B cell (primary cell): ENCODE measurements at regions not wholly inside any gene's neighbourhood (a gene's known extent, or its start where the extent isn't known, plus 50 kb on each side); places are given as distances from the start of the nearest gene placed in this dataset.

Experiments used
- ATAC-seq: fragments of 200-7000 bp; cut with Tn5 transposase; one replicate; pipeline ENCODE4 v1.10.0; 2021; ENCODE audit warnings: low read depth, mild to moderate bottlenecking, moderate number of reproducible peaks, moderate library complexity
- CTCF ChIA-PET: fragments of 350-600 bp; sonication (Branson Sonifier 250); formaldehyde crosslinking; loops from one replicate; lab custom pipeline; 2021; ENCODE audit warnings: antibody characterized with exemption, inconsistent platforms; lab: Charles Lee
- POLR2A ChIA-PET: fragments of 350-600 bp; sonication (Branson Sonifier 250); formaldehyde crosslinking; loops from one replicate; lab custom pipeline; 2021; ENCODE audit warnings: antibody characterized with exemption; lab: Charles Lee
- DNase-seq: peaks from one replicate; pipeline ENCODE4 v3.0.0; 2013
- H2AFZ ChIP-seq: 2 replicates; pipeline ENCODE4 v1.6.1; 2012; ENCODE audit warnings: mild to moderate bottlenecking, low read depth, low read length; ENCODE audit not compliant: insufficient read depth, poor library complexity, severe bottlenecking
- H3K27ac ChIP-seq, 2 donors: 1 replicate in 1 of 2; 2 replicates in 1 of 2; pipeline ENCODE4 v1.5.1; 2012 to 2013; ENCODE audit warnings: low read length in 2 of 2, mild to moderate bottlenecking in 2 of 2, moderate library complexity in 1 of 2
- H3K27me3 ChIP-seq, 4 experiments: fragments of 200-600 bp in 1 of 4; sonication (generic) in 1 of 4; replicated peaks in 1 of 4; 1 replicate in 2 of 4; 2 replicates in 2 of 4; pipeline versions ENCODE4 v1.6.1 to v1.7.0; 2013 to 2016; ENCODE audit warnings: low read length in 3 of 4, mild to moderate bottlenecking in 2 of 4, mixed read lengths in 1 of 4, moderate library complexity in 1 of 4; ENCODE audit not compliant: insufficient read depth in 4 of 4, control insufficient read depth in 3 of 4; ENCODE audit errors: control extremely low read depth in 1 of 4
- H3K36me3 ChIP-seq, 2 experiments: replicated peaks in 1 of 2; 1 replicate in 1 of 2; 2 replicates in 1 of 2; pipeline versions ENCODE4 v1.6.1 to v1.7.1; 2013; ENCODE audit warnings: low read length in 1 of 2; ENCODE audit not compliant: insufficient read depth in 2 of 2, control insufficient read depth in 1 of 2; ENCODE audit errors: control extremely low read depth in 1 of 2, extremely low read depth in 1 of 2
- H3K4me1 ChIP-seq, 2 donors: fragments of 200-600 bp in 1 of 2; sonication (generic) in 1 of 2; 1 replicate in 1 of 2; 2 replicates in 1 of 2; pipeline versions ENCODE4 v1.5.1 to v1.6.1; 2013 to 2017; ENCODE audit warnings: low read length in 2 of 2; ENCODE audit not compliant: control insufficient read depth in 2 of 2, insufficient read depth in 2 of 2
- H3K4me2 ChIP-seq: replicated peaks from 2 replicates; pipeline ENCODE3; 2012; ENCODE audit warnings: mild to moderate bottlenecking, low read depth, low read length; ENCODE audit not compliant: poor library complexity, severe bottlenecking
- H3K4me3 ChIP-seq, 5 experiments: fragments of 200-600 bp in 1 of 5; sonication (generic) in 1 of 5; 1 replicate in 3 of 5; 2 replicates in 2 of 5; pipeline versions ENCODE4 v1.5.1 to v1.7.0; 2011 to 2016; ENCODE audit warnings: low read length in 4 of 5, mild to moderate bottlenecking in 4 of 5, low read depth in 2 of 5, control low read depth in 1 of 5, moderate library complexity in 1 of 5; ENCODE audit not compliant: insufficient read depth in 1 of 5; ENCODE audit errors: control extremely low read depth in 1 of 5, extremely low read depth in 1 of 5
- H3K79me2 ChIP-seq: fragments of 200-600 bp; sonication (generic); one replicate; pipeline ENCODE4 v1.6.0; 2016; ENCODE audit warnings: low read length; ENCODE audit not compliant: control insufficient read depth, insufficient read depth
- H3K9ac ChIP-seq: fragments of 200-600 bp; sonication (generic); 2 replicates; pipeline ENCODE4 v1.6.1; 2017; ENCODE audit warnings: mild to moderate bottlenecking, low read length, moderate library complexity
- H3K9me3 ChIP-seq, 3 donors: one replicate each; pipeline versions ENCODE4 v1.6.1 to v1.7.1; 2013; ENCODE audit warnings: low read length in 2 of 3; ENCODE audit not compliant: control insufficient read depth in 2 of 3, insufficient read depth in 1 of 3; ENCODE audit errors: control extremely low read depth in 1 of 3
- H4K20me1 ChIP-seq: 2 replicates; pipeline ENCODE4 v1.6.0; 2012; ENCODE audit warnings: mild to moderate bottlenecking, low read length; ENCODE audit not compliant: insufficient read depth, control insufficient read depth, poor library complexity, severe bottlenecking
- H3K27ac Mint-ChIP-seq: one replicate; pipeline ENCODE4 v1.8.0; 2021; ENCODE audit warnings: mixed read lengths
- H3K27me3 Mint-ChIP-seq: one replicate; pipeline ENCODE4 v1.8.0; 2021; ENCODE audit warnings: mixed read lengths
- H3K4me1 Mint-ChIP-seq: one replicate; pipeline ENCODE4 v1.8.0; 2021; ENCODE audit warnings: mixed read lengths
- H3K4me3 Mint-ChIP-seq: one replicate; pipeline ENCODE4 v1.8.0; 2021; ENCODE audit warnings: mixed read lengths
- H3K9me3 Mint-ChIP-seq: one replicate; pipeline ENCODE4 v1.8.0; 2022; ENCODE audit warnings: mixed read lengths; ENCODE audit not compliant: insufficient read depth
- EZH2 ChIP-seq: IDR thresholded peaks from 2 replicates; pipeline ENCODE4 v1.6.1; 2012; ENCODE audit warnings: borderline replicate concordance, low read depth, mild to moderate bottlenecking, moderate library complexity, low read length; ENCODE audit not compliant: insufficient read depth, poor library complexity, severe bottlenecking
- WGBS: methylation state at CpG from one replicate; pipeline ENCODE4 v1.1.5; 2013; ENCODE audit warnings: missing lambda C conversion rate; ENCODE audit not compliant: insufficient coverage; 5-methylcytosine and 5-hydroxymethylcytosine counted together
- intact Hi-C: fragments of 100-400 bp; cut with micrococcal nuclease; formaldehyde crosslinking; loops from one replicate; pipeline ENCODE4 v1.10.0; 2022
- TF ChIP-seq, protein P1 (sequence below): fragments of 200-600 bp; IDR thresholded peaks from one replicate; pipeline ENCODE4 v1.8.0; 2022; ENCODE audit warnings: antibody characterized with exemption, mild to moderate bottlenecking

DNA sequence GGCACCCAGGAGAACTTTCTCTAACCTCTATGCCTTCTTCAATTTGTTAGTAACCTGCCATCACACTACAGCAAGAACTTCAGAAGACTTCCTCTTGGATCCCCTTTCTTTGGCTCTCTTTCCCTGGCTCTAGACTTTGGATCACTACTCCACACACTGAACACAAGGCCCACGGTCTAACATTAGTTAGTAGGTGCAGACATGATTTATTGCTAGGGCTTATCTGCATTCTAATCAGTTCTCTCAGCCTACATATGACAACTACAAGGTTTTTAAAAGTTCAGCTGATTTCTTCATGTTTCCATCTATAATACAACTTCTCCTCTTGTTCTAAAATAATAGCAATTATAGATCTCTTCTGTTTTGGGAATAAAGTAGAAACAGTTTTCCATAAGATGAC is 209.1 kb upstream of the ANXA10 start:
- H3K9me3 ChIP-seq = peaks cover 0 to 6% (median 0%) of the 10 kb centered on the region in 3 donors
- no CpG with 5 or more reads among the region's 1 CpG for WGBS
- H3K79me2 ChIP-seq = no peaks in the 10 kb centered on the region
- Mint-ChIP-seq H3K4me3 (no peak overlapping the region), H3K9me3 (peaks cover 3% of the 10 kb centered on the region), H3K4me1 (no peaks in the 10 kb centered on the region), H3K27ac (no peak overlapping the region), H3K27me3 (no peaks in the 10 kb centered on the region)
- no peak overlapping the region for H3K4me3 ChIP-seq
- H3K36me3 ChIP-seq = no peaks in the 10 kb centered on the region
- CTCF ChIA-PET = no interaction called here
- H3K4me1 ChIP-seq = no peaks in the 10 kb centered on the region
- H2AFZ ChIP-seq = no peak overlapping the region
- POLR2A ChIA-PET = no interaction called here
- no peak overlapping the region for H3K4me2 ChIP-seq
- H3K27ac ChIP-seq = no peak overlapping the region
- no peak for DNase-seq
- TF ChIP-seq, protein P1, sequence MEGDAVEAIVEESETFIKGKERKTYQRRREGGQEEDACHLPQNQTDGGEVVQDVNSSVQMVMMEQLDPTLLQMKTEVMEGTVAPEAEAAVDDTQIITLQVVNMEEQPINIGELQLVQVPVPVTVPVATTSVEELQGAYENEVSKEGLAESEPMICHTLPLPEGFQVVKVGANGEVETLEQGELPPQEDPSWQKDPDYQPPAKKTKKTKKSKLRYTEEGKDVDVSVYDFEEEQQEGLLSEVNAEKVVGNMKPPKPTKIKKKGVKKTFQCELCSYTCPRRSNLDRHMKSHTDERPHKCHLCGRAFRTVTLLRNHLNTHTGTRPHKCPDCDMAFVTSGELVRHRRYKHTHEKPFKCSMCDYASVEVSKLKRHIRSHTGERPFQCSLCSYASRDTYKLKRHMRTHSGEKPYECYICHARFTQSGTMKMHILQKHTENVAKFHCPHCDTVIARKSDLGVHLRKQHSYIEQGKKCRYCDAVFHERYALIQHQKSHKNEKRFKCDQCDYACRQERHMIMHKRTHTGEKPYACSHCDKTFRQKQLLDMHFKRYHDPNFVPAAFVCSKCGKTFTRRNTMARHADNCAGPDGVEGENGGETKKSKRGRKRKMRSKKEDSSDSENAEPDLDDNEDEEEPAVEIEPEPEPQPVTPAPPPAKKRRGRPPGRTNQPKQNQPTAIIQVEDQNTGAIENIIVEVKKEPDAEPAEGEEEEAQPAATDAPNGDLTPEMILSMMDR = no peak
- no peak for TF ChIP-seq EZH2
- H4K20me1 ChIP-seq = no peaks in the 10 kb centered on the region
- no peak for ATAC-seq
- intact Hi-C loops = no loop called here
- H3K27me3 ChIP-seq = no peaks in the 10 kb centered on the region
- H3K9ac ChIP-seq = no peak overlapping the region

DNA sequence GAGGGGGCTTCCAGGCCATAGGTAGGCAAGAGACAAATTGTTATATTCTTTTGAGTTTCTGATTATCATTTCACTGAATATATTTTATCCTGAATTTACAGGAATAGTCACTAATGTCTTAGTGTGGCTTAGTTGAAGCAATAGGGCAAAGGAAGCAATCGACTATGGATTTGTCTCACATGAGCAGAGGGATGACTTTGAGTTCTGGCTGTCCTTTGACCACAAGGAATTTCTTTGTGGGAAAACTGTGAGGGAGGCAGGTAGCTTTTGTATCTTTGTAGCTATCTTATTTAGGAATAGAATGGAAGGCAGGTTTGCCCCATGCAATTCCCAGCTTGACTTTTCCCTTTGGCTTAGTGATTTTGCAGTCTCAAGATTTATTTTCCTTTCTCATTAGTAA is 207.3 kb upstream of the ANXA10 start:
- ATAC-seq (no peak), DNase-seq (no peak)
- Histone ChIP-seq H3K4me1 (no peaks in the 10 kb centered on the region), H3K27me3 (no peaks in the 10 kb centered on the region), H3K9me3 (peaks cover 0 to 9% (median 0%) of the 10 kb centered on the region in 3 donors), H2AFZ (no peak overlapping the region), H3K4me2 (no peak overlapping the region), H3K27ac (no peak overlapping the region), H4K20me1 (no peaks in the 10 kb centered on the region), H3K4me3 (no peak overlapping the region), H3K36me3 (no peaks in the 10 kb centered on the region), H3K79me2 (no peaks in the 10 kb centered on the region), H3K9ac (no peak overlapping the region)
- H3K9me3 Mint-ChIP-seq = peaks cover 3% of the 10 kb centered on the region
- no peaks in the 10 kb centered on the region for H3K27me3 Mint-ChIP-seq
- WGBS = 100% methylated on average over 1 of the region's 1 CpG
- POLR2A ChIA-PET = no interaction called here
- no peak for TF ChIP-seq EZH2
- TF ChIP-seq, protein P1 = no peak
- intact Hi-C loops = no loop called here
- H3K4me1 Mint-ChIP-seq = no peaks in the 10 kb centered on the region
- H3K27ac Mint-ChIP-seq = no peak overlapping the region
- CTCF ChIA-PET = no interaction called here
- H3K4me3 Mint-ChIP-seq = no peak overlapping the region
